AG04449 (cell line): ENCODE measurements at regions not wholly inside any gene's neighbourhood (a gene's known extent, or its start where the extent isn't known, plus 50 kb on each side); places are given as distances from the start of the nearest gene placed in this dataset.

ENCODE experiments used
- CTCF ChIA-PET: fragments of 350-600 bp; formaldehyde crosslinking; extraction: SDS; loops from one replicate; lab custom pipeline; 2021; ENCODE audit warnings: antibody characterized with exemption; lab: Yijun Ruan, JAX
- POLR2A ChIA-PET: fragments of 400-600, 350-600 bp; formaldehyde crosslinking; extraction: SDS; loops from one replicate; lab custom pipeline; 2020; ENCODE audit warnings: antibody characterized with exemption, inconsistent platforms; lab: Yijun Ruan, JAX
- DNase-seq: peaks from one replicate; pipeline ENCODE4 v3.0.0-alpha.2; 2010; ENCODE audit warnings: low read depth, low spot score
- H3K4me3 ChIP-seq: 2 replicates; pipeline ENCODE4 v1.5.1; 2011; ENCODE audit warnings: low read depth, mild to moderate bottlenecking, control low read depth, low read length
- TF ChIP-seq, protein P1 (sequence below): IDR thresholded peaks from one replicate; pipeline ENCODE4 v1.5.1; 2011; ENCODE audit warnings: mild to moderate bottlenecking, moderate library complexity, low read length, control low read depth, inconsistent platforms; ENCODE audit not compliant: insufficient read depth; ENCODE audit errors: missing control alignments

DNA sequence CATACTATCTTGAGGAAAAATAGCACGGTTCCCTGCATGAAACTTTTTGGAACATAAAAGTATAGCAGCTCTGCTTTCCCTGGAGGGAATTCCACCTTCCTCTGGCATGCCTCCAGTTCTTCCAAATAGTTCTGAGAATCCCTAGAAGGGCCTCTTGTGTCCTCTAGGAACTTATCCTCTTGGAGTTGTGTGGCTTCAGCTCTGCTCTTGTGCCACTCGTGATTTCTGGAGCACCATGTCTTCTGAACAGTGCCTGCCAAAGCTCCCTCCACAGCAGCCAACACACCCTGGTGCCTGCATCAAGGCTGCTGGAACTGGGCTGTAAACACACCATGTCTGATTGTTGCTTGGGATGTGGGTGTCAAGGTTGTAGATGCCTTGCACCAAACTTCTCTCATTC is 65.7 kb upstream of the FLT1 start:
- CTCF ChIA-PET, result no interaction called here
- TF ChIP-seq, protein P1, sequence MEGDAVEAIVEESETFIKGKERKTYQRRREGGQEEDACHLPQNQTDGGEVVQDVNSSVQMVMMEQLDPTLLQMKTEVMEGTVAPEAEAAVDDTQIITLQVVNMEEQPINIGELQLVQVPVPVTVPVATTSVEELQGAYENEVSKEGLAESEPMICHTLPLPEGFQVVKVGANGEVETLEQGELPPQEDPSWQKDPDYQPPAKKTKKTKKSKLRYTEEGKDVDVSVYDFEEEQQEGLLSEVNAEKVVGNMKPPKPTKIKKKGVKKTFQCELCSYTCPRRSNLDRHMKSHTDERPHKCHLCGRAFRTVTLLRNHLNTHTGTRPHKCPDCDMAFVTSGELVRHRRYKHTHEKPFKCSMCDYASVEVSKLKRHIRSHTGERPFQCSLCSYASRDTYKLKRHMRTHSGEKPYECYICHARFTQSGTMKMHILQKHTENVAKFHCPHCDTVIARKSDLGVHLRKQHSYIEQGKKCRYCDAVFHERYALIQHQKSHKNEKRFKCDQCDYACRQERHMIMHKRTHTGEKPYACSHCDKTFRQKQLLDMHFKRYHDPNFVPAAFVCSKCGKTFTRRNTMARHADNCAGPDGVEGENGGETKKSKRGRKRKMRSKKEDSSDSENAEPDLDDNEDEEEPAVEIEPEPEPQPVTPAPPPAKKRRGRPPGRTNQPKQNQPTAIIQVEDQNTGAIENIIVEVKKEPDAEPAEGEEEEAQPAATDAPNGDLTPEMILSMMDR, result no peak
- no peak for DNase-seq
- POLR2A ChIA-PET, result no interaction called here
- no peak overlapping the region for H3K4me3 ChIP-seq

DNA sequence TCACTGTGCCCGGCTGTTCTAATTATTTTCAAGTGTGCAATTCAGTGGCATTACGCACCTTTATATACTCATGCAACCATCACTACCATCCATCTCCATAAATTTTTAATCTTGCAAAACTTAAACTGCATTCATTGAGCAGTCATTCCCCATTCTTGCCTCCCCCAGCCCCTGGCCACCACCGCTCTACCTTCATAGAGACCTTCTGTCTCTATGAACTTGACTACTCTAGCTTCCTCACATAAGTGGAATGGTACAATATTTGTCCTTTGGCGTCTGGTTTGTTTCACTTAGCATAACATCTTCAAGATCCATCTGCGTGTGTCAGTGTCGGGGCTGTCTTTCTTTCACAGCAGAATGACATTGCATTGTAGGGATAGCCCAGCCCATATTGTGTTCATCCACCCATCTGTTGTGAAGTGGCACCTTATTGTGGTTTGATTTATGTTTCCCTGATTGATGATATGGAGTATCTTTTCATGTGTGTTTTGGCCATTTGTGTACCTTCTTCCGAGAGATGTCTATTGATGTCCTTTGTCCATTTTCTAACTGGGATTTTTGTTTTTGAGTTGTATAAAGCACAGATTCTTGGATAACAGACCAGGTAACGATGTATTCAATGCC is 64.8 kb upstream of the FLT1 start:
- ChIA-PET POLR2A (no interaction called here), CTCF (no interaction called here)
- TF ChIP-seq, protein P1, result no peak
- no peak for DNase-seq
- H3K4me3 ChIP-seq, result no peak overlapping the region

DNA sequence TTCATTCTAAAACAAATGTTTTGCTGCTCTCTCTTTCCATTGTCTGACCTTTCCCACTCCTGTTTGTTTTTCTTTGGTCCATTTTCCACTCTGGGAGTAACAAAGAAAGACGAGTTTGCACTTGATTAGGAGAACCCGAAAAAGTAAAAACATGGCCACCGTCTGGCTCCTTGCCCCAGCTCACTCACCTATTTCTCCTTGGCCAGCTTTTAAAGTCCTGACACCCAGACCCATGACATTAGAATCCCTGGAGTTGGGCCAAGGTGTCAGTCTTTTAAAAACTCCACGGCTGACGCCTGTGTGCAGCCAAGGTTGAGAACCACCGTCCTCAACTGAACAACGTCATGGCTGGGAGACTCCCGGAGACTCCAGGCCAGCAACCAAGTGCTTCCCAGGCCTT is 63.6 kb upstream of the FLT1 start:
- CTCF ChIA-PET, result no interaction called here
- H3K4me3 ChIP-seq, result no peak overlapping the region
- TF ChIP-seq, protein P1, result no peak
- POLR2A ChIA-PET, result interaction anchor here (0.9 kb wide), 1 partner anchor 101 kb away, joined by 3 read pairs; the partner anchor contains the start of gene POMP
- DNase-seq, result no peak

DNA sequence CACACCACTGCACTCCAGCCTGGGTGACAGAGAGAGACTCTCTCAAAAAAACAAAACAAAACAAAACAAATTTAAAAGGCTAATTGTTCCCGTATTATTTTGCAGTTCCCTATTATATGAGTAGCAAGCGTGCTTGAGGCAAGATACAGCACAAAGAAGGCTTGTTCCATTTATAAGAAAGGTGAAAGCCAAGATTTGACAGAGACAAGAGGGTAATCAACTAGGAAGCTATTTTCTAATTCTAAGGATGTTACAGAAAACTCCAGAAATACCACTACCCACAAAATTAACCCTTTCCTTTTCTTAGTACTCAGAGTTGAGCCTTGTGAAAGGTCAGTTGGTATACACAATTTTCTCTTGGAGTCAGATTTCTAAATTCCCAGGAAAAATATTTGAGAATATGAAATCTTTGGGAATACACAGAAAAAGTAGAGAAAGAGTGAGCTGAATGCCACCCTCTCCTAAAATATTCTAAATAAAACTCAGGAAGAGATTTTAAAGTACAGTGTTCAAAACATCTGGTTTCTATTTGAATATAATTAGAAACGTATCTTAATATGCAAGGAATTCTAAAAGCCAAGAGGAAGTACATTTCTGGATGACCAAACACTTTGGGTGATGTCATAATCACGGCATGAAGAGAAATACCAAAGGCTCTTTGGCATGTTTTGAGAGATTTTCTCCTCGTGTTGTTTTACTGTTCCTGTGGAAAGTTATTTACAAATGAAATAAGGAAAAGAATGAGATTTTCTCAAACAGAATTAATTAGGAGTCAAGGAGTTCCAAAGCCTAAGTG is 63.0 kb upstream of the FLT1 start:
- no peak overlapping the region for H3K4me3 ChIP-seq
- ChIA-PET POLR2A (interaction anchor here (0.6 to 0.9 kb wide), 2 partner anchors 15 to 101 kb away, joined by 3 to 4 read pairs; partner anchors contain the start of gene POMP), CTCF (interaction anchor here (1.0 kb wide), 1 partner anchor 23 kb away, joined by 3 read pairs; no protein-coding TSS in a partner anchor)
- TF ChIP-seq, protein P1, result no peak
- peak; percentile 87 for DNase-seq

DNA sequence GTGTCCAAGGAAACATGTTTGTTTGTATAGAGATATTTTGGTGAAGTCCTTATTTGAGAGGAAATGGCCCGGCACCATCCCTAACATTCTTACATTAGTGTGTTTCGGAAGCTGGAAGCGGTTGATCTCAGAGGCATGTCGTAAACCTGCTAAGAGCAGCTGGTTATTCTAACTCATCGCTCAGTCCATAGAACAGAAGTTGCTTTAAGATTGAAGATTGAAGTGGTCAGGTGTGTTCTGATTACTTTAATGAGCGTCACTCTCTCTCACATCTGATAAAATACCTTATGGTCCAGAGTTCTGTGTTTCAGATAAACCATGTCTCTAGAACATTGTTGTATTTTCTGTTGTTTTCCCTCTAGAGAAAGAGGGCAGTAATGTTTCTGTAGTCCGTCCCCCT is 60.2 kb upstream of the FLT1 start:
- no peak for DNase-seq
- ChIA-PET POLR2A (interaction anchor here (0.6 kb wide), 1 partner anchor 161 kb away, joined by 3 read pairs; no protein-coding TSS in a partner anchor), CTCF (interaction anchor here (1.9 to 2.1 kb wide), 2 partner anchors 9 to 231 kb away, joined by 8 to 10 read pairs; no protein-coding TSS in a partner anchor)
- H3K4me3 ChIP-seq, result no peak overlapping the region
- TF ChIP-seq, protein P1, result no peak

DNA sequence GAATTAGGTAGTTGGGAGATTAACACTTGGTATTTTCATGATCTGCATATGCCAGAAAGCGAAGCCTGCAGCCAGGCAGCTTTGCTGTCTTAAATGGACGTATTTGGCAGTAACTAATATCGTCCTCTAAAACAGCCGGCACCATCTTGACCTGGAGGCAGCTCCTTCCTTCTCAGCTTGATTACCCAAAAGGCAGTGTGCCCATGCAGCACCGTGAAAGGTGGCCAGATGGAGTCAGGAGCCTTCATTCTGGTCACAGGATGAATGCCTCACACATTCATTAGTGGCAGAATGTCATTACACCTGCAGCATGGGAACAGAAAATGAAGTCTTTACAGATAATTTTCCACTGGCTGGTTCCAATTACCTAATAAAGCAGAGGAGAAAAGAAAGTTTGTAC is 59.0 kb upstream of the FLT1 start:
- TF ChIP-seq, protein P1, result no peak
- DNase-seq, result no peak
- ChIA-PET CTCF (interaction anchor here (0.9 to 1.9 kb wide), 3 partner anchors 9 to 230 kb away, joined by 3 to 8 read pairs (median 3); no protein-coding TSS in a partner anchor), POLR2A (no interaction called here)
- H3K4me3 ChIP-seq, result no peak overlapping the region
